ENCODE measurements at regions not wholly inside any gene's neighbourhood (a gene's known extent, or its start where the extent isn't known, plus 50 kb on each side); places are given as distances from the start of the nearest gene placed in this dataset.
"Not testable (repeated sequence)": the region's sequence is repeated elsewhere in the genome, so short reads cannot be mapped to it uniquely, and the experiment has no call there.

DNA sequence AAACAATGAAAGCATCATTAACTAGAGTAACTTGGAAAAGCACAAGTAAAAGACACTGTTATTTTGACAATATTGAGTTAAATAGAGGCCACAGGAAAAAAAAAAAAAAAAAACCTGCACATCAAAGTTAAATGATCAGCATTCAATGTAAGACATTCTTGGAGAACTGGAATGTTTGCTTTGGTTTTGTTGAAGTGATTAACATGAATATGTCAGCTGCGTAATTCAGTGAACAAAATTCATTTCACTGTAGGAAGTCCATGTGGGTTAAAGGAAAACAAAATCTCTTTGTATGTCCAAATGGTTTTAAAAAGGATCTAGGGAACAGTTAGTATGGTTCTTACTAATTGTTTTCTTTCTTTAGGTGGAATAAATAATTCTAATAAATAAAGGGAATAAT, 252.8 kb upstream of the CNTN6 start:
- DNase-seq: no peak

DNA sequence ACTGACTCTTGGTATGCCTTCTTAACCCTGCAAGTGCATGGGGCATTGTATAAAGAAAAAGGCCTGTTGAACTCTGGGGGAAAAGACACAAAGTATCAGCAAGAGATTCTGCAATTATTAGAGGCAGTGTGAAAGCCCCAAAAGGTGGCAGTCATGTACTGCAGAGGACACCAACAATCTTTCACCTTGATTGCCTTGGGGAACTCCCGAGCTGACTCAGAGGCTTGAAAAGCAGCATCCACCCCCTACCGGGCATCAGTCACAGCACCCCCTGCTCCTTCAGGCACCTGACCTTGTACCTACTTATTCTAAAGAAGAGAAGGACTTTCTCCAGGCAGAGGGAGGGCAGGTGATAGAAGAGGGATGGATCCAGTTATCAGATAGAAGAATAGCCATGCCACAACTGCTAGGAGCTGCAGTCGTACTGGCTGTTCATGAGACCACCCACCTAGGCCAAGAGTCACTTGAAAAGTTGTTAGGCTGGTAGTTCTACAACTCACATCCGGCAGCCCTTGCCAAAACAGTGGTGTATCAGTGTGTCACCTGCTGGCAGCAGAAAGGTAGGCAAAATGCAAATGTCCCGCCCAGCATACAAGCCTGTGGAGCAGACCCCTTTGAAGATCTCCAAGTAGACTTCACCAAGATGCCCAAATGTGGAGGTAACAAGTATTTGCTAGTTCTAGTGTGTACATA, 241.6 kb upstream of the CNTN6 start:
- DNase-seq: no peak

DNA sequence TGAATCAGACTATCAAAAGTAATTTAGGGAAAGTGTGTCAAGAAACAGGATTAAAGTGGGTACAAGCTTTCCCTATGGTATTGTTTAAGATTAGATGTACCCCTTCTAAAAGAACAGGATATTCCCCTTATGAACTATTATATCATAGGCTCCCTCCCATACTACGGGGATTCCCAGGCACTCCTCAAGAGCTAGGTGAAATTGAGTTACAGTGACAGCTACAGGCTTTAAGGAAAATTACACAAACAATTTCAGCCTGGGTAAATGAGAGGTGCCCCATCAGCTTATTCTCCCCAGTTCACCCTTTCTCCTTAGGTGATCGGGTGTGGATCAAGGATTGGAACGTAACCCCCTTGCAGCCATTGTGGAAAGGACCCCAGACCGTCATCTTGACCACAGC, 240.8 kb upstream of the CNTN6 start:
- DNase-seq: no peak

DNA sequence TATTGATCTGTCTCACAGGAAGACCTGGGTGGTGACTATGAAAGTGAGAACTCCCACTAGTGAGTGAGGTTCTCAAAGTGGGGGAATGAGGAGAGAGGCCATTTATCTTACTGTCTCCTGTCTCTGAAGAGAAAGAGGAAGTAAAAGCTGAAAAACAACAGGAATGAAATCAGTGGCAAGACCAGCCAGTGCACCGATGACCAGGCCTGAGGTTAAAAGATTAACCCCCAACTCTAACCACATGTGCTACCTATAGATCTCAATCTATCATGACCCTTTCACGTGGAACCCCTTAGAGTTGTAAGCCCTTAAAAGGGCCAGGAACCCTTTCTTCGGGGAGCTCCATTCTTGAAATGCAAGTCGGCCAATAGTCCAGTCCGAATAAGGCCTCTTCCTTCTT, 239.3 kb upstream of the CNTN6 start:
- no peak for DNase-seq

DNA sequence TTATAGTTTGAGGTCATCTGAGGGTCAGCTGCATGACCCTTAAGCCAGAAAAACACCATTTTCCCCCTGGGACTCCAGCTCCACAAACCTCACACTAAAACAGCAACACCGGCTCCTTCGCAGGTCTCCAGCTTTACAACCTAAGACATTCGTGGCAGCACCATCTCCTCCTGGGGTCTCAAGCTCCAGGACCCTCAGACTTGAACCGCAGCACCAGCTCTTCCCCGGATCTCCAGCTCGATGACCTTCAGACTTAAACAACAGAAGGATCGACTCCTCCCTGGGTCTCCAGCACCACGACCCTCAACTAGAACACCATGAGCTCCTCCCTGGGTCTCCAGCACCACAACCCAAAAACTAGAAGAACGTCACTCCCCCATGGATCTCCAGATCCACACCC, 233.7 kb upstream of the CNTN6 start:
- DNase-seq: no peak

DNA sequence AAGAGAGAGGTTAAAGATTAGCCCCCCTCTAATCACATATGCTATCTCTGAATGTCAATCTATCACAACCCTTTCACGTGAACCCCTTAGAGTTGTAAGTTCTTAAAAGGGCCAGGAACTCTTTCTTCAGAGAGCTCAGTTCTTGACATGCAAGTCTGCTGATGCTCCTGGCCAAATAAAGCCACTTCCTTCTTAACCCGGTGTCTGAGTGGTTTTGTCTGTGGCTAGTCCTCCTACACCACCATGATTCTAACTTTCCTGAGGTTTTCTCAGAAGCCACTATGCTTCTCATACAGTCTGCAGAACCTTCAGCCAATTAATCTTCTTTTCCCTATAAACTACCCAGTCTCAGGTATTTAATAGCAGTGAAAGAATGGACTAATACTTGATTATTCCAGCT, 231.1 kb upstream of the CNTN6 start:
- DNase-seq: no peak

DNA sequence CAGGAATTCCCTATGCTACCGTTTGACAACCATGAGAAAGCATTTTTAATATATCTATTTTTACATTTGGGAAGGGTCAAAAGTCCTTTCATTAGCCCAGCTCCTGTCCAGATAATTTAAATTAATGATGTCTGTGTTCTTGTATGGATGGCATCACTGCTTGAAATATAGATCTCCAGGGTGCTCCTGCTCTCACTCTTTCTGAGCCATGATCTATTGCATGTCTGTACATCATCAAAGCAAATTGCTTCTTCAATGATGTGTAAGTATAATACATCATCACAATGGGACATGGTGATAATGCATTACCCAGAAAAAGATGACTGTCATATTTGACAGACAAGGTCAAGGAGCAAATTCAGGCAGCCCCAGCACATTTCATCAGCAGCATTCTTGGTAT, 223.6 kb upstream of the CNTN6 start:
- no peak for DNase-seq

DNA sequence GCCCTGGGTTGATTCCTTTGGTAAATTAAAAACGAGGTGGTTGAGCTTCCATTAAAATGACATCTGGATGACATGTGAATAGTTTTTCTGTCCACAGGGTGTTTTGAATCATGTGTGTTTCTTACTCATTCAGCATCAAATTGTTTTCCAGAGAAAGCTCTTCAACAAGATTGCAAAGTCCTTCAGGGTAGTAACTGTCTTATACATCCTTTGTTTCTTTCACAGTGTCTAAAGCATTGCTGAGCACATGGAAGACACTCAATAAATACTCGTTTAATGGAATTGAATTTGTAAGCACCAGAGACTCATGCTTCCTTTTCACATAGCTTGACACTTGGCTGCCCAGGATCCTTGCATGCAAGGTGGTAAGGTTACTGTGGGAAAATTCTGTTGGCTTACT, 223.1 kb upstream of the CNTN6 start:
- no peak for DNase-seq

DNA sequence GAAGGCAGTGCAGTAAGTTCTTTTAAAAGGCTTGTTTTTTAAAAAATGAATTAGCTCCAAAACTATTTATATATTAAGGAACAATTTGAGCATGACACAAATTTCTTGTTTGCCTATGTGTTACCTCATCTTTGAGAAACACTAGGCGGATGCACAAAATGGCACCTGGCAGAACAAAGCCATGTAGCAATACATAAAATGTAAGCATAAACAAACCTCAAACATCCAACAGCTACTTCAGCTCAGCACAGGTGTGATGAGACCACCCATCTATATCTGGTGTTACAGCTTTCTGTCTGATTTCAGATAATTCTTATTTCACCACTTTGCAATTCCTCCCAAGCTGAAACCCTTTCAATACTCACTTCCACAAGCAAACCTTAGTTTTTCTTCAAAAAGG, 221.2 kb upstream of the CNTN6 start:
- no peak for DNase-seq

DNA sequence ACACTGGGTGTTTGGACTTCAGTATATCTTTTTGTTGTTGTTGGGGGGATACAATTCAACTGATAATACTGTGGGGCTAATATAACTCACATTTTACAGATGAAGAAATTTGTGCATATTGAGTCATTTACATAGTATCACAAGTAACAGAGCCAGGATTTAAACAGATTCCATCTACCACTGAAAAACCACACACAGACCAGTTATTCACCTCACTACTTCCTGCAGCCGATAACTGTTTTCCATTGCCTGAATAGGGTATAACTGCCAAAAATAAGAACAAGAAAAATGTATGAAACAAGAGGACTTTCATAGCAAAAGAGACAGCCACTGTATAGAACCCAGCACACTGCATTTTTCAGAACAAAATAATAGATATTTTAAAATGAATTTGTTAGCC, 215.8 kb upstream of the CNTN6 start:
- DNase-seq: no peak

DNA sequence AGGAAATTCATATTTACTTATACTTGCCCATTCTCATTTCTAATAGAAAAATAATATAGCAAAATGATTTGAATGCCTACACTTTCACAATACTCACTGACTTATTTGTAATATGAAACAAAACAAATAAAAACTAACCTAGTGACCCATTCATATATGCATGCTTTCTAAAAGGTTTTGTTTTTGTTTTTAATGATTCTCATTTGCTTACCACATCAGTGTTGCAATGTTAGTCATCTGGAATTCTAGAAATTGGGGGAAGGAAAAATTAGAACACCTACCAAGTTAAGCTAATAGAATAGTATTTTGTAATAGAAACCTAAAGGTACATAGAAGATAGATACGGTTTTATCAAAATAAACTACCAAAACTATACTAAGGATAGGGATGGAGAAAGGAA, 214.1 kb upstream of the CNTN6 start:
- no peak for DNase-seq

DNA sequence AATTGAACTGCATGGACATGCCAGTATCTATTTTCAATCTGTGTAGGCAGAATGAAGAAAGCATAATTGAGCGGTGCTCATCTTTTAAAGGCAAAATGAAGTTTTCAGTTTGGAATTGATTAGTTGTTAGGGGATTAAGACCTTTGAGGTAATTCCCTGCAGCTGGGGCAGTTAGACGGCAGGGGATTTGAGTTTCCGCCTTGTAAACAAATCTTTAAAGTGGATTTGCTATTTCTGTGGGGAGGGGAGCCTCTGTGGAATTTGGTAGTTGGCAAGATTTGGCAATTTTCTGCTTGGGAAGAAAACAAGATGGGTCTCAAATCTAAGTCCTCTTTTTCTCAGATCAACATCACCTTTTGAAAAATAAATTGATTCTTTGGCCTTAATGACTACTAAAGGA, 212.5 kb upstream of the CNTN6 start:
- no peak for DNase-seq

DNA sequence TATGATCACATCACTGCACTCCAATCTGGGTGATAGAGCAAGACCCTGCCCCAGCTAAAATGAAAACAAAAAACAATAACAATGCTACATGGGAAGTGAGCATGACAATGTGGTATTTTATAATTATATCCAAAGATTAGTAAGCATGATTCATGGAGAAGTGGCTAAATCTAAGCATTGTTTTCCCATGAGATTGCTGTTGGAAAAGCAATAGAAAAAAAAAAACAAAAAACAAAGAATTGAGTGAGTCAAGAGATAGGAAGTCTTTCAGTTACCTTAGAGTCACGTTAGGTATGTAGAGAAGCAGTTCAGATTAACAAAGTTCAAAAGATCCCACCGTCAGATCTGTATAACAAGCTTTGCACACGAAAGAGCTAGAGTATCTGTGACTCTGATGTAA, 210.3 kb upstream of the CNTN6 start:
- no peak for DNase-seq

DNA sequence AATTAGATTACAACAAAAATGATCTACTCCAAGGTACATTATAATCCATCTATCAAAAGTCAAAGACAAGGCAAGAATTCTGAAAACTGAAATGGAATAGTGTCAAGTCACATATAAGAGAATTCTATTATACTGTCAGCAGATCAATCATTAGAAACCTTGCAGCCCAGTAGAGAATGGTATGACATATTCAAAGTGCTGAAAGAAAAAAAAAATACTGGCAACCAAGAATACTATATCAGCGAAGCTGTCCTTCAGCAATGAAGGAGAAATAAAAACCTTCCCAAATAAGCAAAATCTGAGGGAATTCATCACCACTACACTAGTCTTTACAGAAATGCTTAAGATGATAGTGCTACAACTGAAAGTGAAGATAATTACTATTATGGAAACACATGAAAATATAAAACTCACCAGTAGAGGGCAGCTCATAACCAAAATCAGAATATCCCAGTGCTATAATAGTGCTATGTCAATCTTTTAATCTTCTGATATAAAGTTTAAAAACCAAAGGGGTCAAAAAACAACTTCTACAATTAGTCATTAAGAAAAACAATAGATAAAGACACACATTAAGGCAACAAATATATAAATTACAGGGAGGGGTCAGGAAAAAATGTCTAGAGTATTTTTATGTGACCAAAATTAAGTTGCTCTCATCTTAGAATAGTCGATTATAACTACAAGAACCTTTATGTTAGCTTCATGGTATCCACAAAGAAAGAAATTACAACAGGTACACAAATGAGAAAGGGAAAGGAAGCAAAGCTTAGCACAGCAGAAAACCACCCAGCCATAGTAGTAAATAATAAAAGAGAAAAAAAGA, 190.7 kb upstream of the CNTN6 start:
- DNase-seq: peak in 1 of 2 donors; percentile 27

DNA sequence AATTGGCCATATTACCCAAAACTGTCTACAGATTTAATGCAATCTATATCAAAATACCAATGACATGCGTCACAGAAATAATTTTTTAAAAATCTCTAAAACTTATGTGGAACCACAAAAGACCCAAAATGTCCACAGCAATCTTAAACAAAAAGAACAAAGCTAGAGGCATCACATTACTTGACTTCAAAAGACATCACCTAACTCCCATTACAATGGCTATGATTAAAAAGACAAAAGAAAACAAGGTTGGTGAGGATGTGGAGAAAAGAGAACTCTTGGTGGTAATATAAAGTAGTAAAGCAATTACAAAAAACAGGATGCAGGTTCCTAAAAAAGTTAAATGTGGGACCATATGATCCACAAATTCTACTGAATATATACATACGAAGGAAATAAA, 187.6 kb upstream of the CNTN6 start:
- DNase-seq: no peak

DNA sequence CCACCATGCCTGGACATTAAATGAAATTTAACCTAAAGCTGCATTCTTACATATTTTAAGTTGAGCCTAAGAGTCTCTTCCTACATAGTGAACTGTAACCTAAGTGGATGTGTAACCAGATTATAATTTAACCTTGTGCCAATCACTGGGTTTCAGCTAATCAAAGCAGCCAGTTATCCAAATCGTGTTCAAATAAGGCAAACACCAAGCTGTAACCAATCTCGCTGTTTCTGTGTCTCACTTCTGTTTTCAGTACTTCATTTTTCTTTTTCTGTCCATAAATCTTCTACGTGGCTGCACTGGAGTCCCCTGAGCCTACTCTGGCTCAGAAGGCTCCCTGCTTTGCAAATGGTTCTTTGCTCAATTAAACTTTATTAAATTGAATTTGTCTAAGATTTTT, 186.1 kb upstream of the CNTN6 start:
- DNase-seq: no peak

DNA sequence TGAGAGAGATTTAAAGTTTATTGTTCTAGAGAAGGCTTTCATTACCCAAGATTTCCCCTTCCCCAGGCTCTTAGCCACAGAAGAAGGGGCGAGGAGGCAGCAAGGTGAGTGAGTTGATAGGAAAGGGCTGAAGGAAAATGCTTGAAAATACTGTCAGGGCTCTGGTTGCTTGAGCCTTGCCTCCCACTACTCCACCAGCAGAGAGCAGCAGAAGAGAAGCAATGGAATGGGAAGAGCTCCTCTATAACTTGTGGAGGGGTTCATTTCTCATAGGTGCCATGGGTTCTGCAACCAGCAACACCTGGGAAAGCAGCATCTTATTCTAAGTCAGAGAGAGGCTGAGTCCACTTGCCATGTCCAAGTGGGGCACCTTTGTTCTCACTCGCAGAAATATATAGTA, 184.0 kb upstream of the CNTN6 start:
- no peak for DNase-seq

DNA sequence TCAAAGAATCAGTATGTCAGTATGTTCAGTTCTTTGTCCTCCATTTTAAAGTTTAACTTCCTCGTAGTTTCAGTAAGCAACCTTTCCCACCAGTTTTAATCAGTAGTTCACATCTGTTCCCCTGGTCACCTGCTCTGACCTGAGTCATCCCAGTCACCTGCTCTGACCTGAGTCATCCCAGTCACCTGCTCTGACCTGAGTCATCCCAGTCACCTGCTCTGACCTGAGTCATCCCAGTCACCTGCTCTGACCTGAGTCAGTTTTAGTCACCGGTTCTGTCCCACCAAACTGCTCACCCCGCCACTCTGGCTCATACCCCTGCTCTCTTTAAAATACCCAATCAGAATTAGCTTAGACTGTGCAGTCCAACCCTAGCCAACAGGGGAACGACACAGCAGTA, 180.1 kb upstream of the CNTN6 start:
- not testable (repeated sequence) for DNase-seq

DNA sequence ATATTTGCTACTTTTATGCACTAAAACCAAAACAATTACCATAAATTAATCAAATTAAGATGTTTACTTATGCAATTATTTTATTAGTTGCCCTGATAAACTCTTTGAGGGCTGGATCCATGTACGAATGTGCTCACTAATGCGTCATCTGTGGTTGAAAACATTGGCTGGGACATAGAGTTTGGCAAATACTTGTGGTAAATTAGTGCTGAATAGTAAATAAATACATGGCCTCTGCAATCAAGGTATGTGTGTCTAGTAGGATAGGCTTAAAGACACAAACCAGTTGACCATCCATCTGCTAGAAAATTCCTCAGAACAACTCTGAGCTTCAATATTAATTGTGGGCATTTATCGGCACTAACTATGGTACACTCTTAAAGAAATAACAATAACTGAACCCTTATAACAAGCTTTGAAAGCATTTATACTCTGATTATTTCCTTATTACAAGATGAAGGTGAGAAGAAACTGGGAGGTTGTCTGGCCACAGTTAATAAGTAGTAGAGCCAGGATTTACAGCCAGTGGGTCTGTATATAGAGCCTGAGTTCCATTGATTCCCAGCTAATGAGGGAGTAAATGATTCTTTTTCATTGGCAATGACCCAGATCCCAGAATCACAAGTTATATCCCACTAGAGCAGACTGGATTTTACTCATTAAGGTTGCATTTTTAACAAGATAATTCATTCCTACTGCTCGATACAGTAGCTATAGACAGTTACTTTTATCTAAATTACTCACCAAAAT, 169.5 kb upstream of the CNTN6 start:
- no peak for DNase-seq

DNA sequence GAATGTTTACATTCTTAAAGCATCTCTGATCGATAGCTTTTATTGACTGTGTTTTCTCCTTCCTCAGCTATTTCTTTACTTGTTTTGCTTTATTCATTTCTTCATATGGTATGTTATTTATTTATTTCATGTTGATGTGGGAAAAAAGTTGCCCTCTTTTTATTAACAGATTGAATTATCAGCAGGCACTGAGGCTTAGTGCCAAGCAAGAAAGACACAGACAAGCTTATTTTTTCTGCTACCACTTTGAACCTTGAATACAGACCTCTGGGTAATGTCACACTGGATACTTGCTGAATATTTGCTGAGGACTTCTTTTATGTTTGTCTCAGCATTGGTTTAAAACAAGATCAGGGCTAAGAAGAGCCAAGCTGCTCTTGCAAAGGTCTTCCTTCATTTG, 162.0 kb upstream of the CNTN6 start:
- no peak for DNase-seq

DNA sequence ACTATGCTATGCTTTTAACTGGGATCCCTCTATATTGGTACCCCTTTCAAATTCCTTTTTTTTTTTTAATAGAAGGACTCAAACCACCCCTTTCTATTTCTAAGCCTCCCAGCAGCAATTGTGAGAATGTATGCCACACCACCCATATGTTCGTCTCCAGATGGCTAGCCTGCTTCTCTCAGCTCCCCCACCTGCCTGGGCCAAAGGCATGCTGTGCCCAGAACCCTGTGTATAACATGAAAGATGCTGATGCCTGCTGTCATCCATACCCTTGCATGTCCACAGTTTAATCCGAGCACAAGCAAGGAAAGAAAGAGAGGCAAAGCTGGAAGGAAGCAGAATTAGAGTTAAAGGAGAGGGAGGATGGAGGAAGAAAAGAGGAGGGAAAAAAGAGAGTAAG, 159.5 kb upstream of the CNTN6 start:
- DNase-seq: no peak

DNA sequence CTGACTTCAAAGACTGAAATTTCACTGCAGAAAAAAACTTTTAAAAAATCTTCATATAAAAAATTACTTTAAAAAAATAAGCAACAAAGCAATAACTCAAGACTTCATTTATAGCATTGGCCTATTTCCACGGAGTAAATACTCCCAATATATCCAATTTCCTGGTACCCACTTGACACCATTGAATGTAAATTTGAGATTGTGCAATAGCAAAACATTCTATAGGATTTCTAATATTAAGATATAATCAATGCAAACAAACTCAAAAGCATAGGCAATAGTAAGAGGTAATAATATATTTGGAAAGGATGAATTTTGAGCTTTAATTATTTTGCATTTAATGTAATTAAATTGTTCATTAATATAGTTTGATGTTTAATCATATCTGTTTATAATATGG, 148.0 kb upstream of the CNTN6 start:
- no peak for DNase-seq

DNA sequence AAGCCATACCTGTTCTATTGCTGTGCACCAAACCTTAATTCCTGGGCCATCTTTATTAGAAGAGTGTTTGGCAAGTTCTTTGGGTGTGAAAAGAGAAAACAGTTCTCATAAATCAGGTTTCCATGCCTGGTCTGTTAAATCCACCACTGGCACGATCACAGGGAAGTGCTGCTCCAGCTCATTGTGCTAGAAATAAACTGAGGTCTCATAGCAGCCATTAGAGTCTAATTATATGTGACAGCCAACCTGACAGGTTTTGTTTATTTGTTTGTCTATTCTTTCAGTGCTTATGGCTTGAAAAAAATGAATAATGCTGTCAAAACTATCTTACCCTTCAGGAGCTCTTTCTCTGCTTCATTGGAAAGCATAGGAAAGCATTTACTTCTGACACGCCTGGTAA, 147.1 kb upstream of the CNTN6 start:
- DNase-seq: no peak

DNA sequence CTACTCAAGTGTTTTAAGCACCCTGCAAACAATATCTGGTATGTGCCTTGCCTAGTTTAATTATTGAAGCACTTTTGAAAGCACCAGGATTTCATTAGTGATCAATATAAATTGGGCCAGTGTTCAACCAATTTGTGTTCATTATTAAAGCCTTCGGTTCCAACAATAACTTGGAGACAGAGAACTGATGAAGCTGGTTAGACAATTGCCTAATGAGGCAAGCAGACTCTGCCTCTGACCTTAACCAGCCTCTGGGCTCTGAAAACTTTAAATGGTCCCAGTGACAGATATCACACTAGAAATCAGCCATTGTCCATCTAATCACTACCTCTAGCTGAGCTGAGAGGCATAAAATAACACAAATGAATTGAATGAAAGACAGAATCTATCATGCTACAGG, 139.9 kb upstream of the CNTN6 start:
- DNase-seq: no peak

Measured in inflammatory macrophage treated with lipopolysaccharide for 1 hour (primary cell).